Sigmoid colon (tissue), 4 donors: ENCODE measurements at regions not wholly inside any gene's neighbourhood (a gene's known extent, or its start where the extent isn't known, plus 50 kb on each side); places are given as distances from the start of the nearest gene placed in this dataset.

ENCODE experiments used
- CTCF ChIP-seq, 4 experiments: fragments of 450-650 bp in 3 of 4; fragments of 200-600 bp in 1 of 4; IDR thresholded peaks; one replicate each; pipeline ENCODE4 v1.5.1; 2016 to 2019; ENCODE audit warnings: antibody characterized with exemption in 4 of 4, mild to moderate bottlenecking in 3 of 4, moderate library complexity in 2 of 4
- POLR2A ChIP-seq, 2 donors: fragments of 450-650 bp; IDR thresholded peaks; one replicate each; pipeline ENCODE4 v1.6.1; 2016; ENCODE audit warnings: antibody characterized with exemption in 2 of 2, mild to moderate bottlenecking in 2 of 2, moderate library complexity in 2 of 2
- POLR2AphosphoS5 ChIP-seq, 4 donors: sonication (generic); formaldehyde crosslinking; IDR thresholded peaks; one replicate each; pipeline ENCODE4 v1.6.1; 2017; ENCODE audit warnings: antibody characterized with exemption in 4 of 4

GRCh38 chr17:15085890-15086677 is 179.0 kb downstream of the PMP22 start:
- TF ChIP-seq CTCF (IDR thresholded peaks at IDR 0.05) (no peak), POLR2A (IDR thresholded peaks at IDR 0.05) (no peak), POLR2AphosphoS5 (IDR thresholded peaks at IDR 0.05) (no peak)
